GM23248 (cell line): ENCODE measurements at regions not wholly inside any gene's neighbourhood (a gene's known extent, or its start where the extent isn't known, plus 50 kb on each side); places are given as distances from the start of the nearest gene placed in this dataset.

Source experiments
- EZH2 ChIP-seq: fragments of 200-600 bp; sonication (generic); IDR thresholded peaks from 2 replicates; pipeline ENCODE4 v1.6.1; 2018; ENCODE audit warnings: antibody characterized with exemption, mild to moderate bottlenecking; ENCODE audit not compliant: insufficient read depth, poor library complexity, severe bottlenecking
- EZH2phosphoT487 ChIP-seq: fragments of 200-600 bp; sonication (generic); IDR thresholded peaks from 2 replicates; pipeline ENCODE4 v1.6.1; 2018; ENCODE audit warnings: antibody characterized with exemption, moderate library complexity, mild to moderate bottlenecking, low read depth; ENCODE audit not compliant: insufficient read depth

DNA sequence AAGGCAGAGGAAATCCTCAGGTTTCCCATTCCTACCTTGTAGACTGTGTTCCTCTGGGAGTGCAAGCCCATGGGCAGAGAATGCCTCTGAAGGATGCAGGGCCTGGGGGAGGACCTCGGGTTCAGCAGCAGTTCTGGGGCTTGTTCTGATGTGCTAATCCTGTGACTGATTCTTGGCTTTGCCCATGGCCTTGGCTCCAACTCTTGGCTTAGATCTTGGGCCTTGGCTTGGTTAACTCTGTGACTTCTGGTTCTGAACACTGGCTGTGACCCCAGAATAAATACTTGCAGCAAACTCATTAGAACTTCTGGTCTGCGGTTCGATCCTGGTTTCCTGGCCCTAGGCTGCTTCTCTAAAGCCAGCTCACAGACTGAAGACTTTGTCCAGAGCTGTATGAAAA, 366.9 kb upstream of the ZEB2 start:
- TF ChIP-seq EZH2 (no peak), EZH2phosphoT487 (no peak)
